Mucosa of rectum (tissue), 2 donors: ENCODE measurements at regions not wholly inside any gene's neighbourhood (a gene's known extent, or its start where the extent isn't known, plus 50 kb on each side); places are given as distances from the start of the nearest gene placed in this dataset.

Experiments used
- H3K27ac ChIP-seq, 2 donors: one replicate each; pipeline ENCODE4 v1.7.0; 2013; ENCODE audit warnings: inconsistent platforms in 2 of 2, low read depth in 2 of 2, low read length in 2 of 2
- H3K27me3 ChIP-seq, 2 donors: one replicate each; pipeline ENCODE4 v1.7.0; 2013; ENCODE audit warnings: low read length in 2 of 2; ENCODE audit not compliant: control insufficient read depth in 2 of 2, insufficient read depth in 2 of 2
- H3K36me3 ChIP-seq, 2 donors: one replicate each; pipeline ENCODE4 v1.7.0; 2013; ENCODE audit warnings: low read length in 2 of 2; ENCODE audit not compliant: control insufficient read depth in 2 of 2, insufficient read depth in 2 of 2
- H3K4me1 ChIP-seq, 2 donors: one replicate each; pipeline ENCODE4 v1.7.0; 2013; ENCODE audit warnings: low read length in 2 of 2, mild to moderate bottlenecking in 1 of 2; ENCODE audit not compliant: control insufficient read depth in 2 of 2, insufficient read depth in 2 of 2
- H3K4me3 ChIP-seq, 2 donors: one replicate each; pipeline ENCODE4 v1.7.0; 2013; ENCODE audit warnings: low read length in 2 of 2
- H3K9ac ChIP-seq, 2 donors: one replicate each; pipeline ENCODE4 v1.7.0; 2013; ENCODE audit warnings: low read length in 2 of 2, low read depth in 1 of 2, mild to moderate bottlenecking in 1 of 2
- H3K9me3 ChIP-seq, 2 donors: one replicate each; pipeline ENCODE4 v1.7.0; 2013; ENCODE audit warnings: low read length in 2 of 2; ENCODE audit not compliant: control insufficient read depth in 2 of 2
- donor health status: healthy.
- donor health status: Normal muscosa, but diverticular disease.

GRCh38 chr6:92911301-92911700 is 508.1 kb downstream of the EPHA7 start:
- no peak overlapping the region for H3K4me3 ChIP-seq
- H3K4me1 ChIP-seq, result no peaks in the 10 kb centered on the region
- no peaks in the 10 kb centered on the region for H3K27me3 ChIP-seq
- H3K9me3 ChIP-seq, result no peaks in the 10 kb centered on the region
- no peak overlapping the region for H3K27ac ChIP-seq
- no peaks in the 10 kb centered on the region for H3K36me3 ChIP-seq
- no peak overlapping the region for H3K9ac ChIP-seq

GRCh38 chr6:92910646-92911045 is 508.7 kb downstream of the EPHA7 start:
- H3K9ac ChIP-seq, result no peak overlapping the region
- no peaks in the 10 kb centered on the region for H3K4me1 ChIP-seq
- no peaks in the 10 kb centered on the region for H3K36me3 ChIP-seq
- no peak overlapping the region for H3K4me3 ChIP-seq
- no peaks in the 10 kb centered on the region for H3K27me3 ChIP-seq
- H3K9me3 ChIP-seq, result no peaks in the 10 kb centered on the region
- no peak overlapping the region for H3K27ac ChIP-seq

GRCh38 chr6:92906385-92906784 is 513.0 kb downstream of the EPHA7 start:
- no peaks in the 10 kb centered on the region for H3K27me3 ChIP-seq
- H3K4me1 ChIP-seq, result no peaks in the 10 kb centered on the region
- no peaks in the 10 kb centered on the region for H3K9me3 ChIP-seq
- no peak overlapping the region for H3K27ac ChIP-seq
- no peak overlapping the region for H3K4me3 ChIP-seq
- H3K36me3 ChIP-seq, result no peaks in the 10 kb centered on the region
- no peak overlapping the region for H3K9ac ChIP-seq

GRCh38 chr6:92893741-92894140 is 525.6 kb downstream of the EPHA7 start:
- Histone ChIP-seq H3K4me3 (no peak overlapping the region), H3K9ac (no peak overlapping the region), H3K4me1 (no peaks in the 10 kb centered on the region), H3K27ac (no peak overlapping the region), H3K9me3 (peaks cover 0 to 4% of the 10 kb centered on the region in 2 donors), H3K27me3 (no peaks in the 10 kb centered on the region), H3K36me3 (no peaks in the 10 kb centered on the region)

GRCh38 chr6:92892626-92893170 is 526.7 kb downstream of the EPHA7 start:
- no peak overlapping the region for H3K9ac ChIP-seq
- H3K36me3 ChIP-seq, result no peaks in the 10 kb centered on the region
- no peaks in the 10 kb centered on the region for H3K4me1 ChIP-seq
- no peaks in the 10 kb centered on the region for H3K27me3 ChIP-seq
- no peak overlapping the region for H3K4me3 ChIP-seq
- peaks cover 0 to 4% of the 10 kb centered on the region in 2 donors for H3K9me3 ChIP-seq
- no peak overlapping the region for H3K27ac ChIP-seq

GRCh38 chr6:92888316-92888715 is 531.0 kb downstream of the EPHA7 start:
- Histone ChIP-seq H3K36me3 (no peaks in the 10 kb centered on the region), H3K4me3 (no peak overlapping the region), H3K9me3 (peaks cover 0 to 4% of the 10 kb centered on the region in 2 donors), H3K27me3 (no peaks in the 10 kb centered on the region), H3K4me1 (no peaks in the 10 kb centered on the region), H3K27ac (no peak overlapping the region), H3K9ac (no peak overlapping the region)

GRCh38 chr6:92887871-92888270 is 531.5 kb downstream of the EPHA7 start:
- peaks cover 0 to 4% of the 10 kb centered on the region in 2 donors for H3K9me3 ChIP-seq
- no peak overlapping the region for H3K9ac ChIP-seq
- no peak overlapping the region for H3K4me3 ChIP-seq
- no peaks in the 10 kb centered on the region for H3K27me3 ChIP-seq
- no peaks in the 10 kb centered on the region for H3K36me3 ChIP-seq
- H3K4me1 ChIP-seq, result no peaks in the 10 kb centered on the region
- no peak overlapping the region for H3K27ac ChIP-seq

GRCh38 chr6:92879526-92879925 is 539.8 kb downstream of the EPHA7 start:
- Histone ChIP-seq H3K4me1 (no peaks in the 10 kb centered on the region), H3K4me3 (no peak overlapping the region), H3K9me3 (no peaks in the 10 kb centered on the region), H3K27ac (no peak overlapping the region), H3K36me3 (no peaks in the 10 kb centered on the region), H3K9ac (no peak overlapping the region), H3K27me3 (no peaks in the 10 kb centered on the region)

- Histone ChIP-seq H3K4me1 (no peaks in the 10 kb centered on the region), H3K9me3 (no peaks in the 10 kb centered on the region), H3K27ac (no peak overlapping the region), H3K36me3 (no peaks in the 10 kb centered on the region), H3K27me3 (no peaks in the 10 kb centered on the region), H3K9ac (no peak overlapping the region), H3K4me3 (no peak overlapping the region)
Observed at GRCh38 chr6:92864966-92865555, 554.3 kb downstream of the EPHA7 start.

- no peak overlapping the region for H3K27ac ChIP-seq
- H3K27me3 ChIP-seq, result no peaks in the 10 kb centered on the region
- no peak overlapping the region for H3K4me3 ChIP-seq
- no peaks in the 10 kb centered on the region for H3K4me1 ChIP-seq
- H3K36me3 ChIP-seq, result no peaks in the 10 kb centered on the region
- no peaks in the 10 kb centered on the region for H3K9me3 ChIP-seq
- H3K9ac ChIP-seq, result no peak overlapping the region
Observed at GRCh38 chr6:92849636-92850035, 569.7 kb downstream of the EPHA7 start.
